ENCODE measurements at regions not wholly inside any gene's neighbourhood (a gene's known extent, or its start where the extent isn't known, plus 50 kb on each side); places are given as distances from the start of the nearest gene placed in this dataset.

DNA sequence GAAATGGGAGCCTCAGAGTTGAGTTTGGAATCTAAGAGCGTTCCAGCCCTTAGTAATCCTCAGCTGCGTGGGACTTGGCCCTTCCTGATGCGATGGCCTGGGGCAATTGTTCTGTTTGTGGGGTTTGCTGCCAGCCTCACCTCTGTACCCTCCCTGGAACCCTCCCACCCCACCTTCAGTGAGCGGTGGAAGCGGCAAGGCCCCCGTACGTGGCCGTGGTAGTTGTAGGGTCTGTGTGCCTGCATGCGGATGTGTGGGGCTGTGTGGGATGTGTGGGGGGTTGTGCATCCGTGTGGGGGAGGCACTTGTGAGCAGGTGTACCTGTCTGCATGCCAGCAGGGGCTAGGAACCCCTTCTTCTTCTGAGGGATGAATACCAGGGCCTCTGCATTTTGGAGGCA lies 65.4 kb upstream of the ADRA2C start:
- DNase-seq (ENCODE audit: low read depth): no peak

DNA sequence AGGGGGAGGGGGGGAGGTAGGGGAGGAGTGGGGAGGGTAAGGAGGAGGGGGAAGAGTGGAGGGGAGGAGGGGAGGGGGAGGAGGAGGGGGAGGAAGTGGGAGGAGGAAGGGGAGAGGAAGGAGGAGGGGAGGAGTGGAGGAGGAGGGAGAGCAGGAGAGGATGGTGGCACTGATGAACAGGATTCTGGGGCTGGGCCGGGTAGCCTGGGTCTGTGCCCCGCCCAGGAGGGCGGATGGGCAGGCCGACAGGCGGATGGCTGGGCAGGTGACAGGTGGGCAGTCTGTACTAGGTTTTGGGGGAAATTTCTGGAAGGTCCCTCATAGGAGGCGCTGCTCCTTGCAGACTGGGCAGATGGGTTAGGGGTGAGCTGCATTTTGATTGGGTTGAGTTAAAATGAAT lies 66.0 kb upstream of the ADRA2C start:
- TF ChIP-seq, protein P1, sequence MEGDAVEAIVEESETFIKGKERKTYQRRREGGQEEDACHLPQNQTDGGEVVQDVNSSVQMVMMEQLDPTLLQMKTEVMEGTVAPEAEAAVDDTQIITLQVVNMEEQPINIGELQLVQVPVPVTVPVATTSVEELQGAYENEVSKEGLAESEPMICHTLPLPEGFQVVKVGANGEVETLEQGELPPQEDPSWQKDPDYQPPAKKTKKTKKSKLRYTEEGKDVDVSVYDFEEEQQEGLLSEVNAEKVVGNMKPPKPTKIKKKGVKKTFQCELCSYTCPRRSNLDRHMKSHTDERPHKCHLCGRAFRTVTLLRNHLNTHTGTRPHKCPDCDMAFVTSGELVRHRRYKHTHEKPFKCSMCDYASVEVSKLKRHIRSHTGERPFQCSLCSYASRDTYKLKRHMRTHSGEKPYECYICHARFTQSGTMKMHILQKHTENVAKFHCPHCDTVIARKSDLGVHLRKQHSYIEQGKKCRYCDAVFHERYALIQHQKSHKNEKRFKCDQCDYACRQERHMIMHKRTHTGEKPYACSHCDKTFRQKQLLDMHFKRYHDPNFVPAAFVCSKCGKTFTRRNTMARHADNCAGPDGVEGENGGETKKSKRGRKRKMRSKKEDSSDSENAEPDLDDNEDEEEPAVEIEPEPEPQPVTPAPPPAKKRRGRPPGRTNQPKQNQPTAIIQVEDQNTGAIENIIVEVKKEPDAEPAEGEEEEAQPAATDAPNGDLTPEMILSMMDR (conservative IDR thresholded peaks at IDR 0.05; ENCODE audit: control insufficient read depth, insufficient read depth, low read depth, low read length): no peak
- no peak overlapping the region for H3K4me3 ChIP-seq (ENCODE audit: control insufficient read depth, low read depth, low read length)
- DNase-seq (ENCODE audit: low read depth): no peak

More for the DNA sequence above, 65.4 kb upstream of the ADRA2C start:
- TF ChIP-seq, protein P1 (conservative IDR thresholded peaks at IDR 0.05; ENCODE audit: control insufficient read depth, insufficient read depth, low read depth, low read length): no peak
- no peak overlapping the region for H3K4me3 ChIP-seq (ENCODE audit: control insufficient read depth, low read depth, low read length)

DNA sequence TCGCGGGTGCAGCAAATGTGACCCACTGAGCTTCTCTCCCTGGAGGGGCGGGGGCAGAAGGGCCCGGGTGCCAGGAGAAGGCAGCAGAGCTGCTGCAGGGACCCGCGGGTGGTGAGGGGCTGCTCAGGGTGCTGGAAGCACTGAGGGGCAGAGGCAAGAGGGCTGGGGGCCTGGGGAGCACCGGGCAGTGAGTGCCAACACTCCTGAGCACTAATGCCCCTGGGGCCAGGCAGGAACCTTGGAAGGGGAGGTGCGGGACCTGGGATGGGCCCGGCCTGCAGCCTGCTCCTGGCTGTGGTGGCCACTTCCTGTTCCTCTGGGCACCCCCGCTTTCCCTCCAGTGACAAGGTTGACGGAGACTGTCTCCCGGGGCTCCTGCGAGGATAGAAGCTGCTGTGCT lies 66.5 kb upstream of the ADRA2C start:
- TF ChIP-seq, protein P1 (conservative IDR thresholded peaks at IDR 0.05; ENCODE audit: control insufficient read depth, insufficient read depth, low read depth, low read length): no peak
- no peak overlapping the region for H3K4me3 ChIP-seq (ENCODE audit: control insufficient read depth, low read depth, low read length)
- DNase-seq (ENCODE audit: low read depth): no peak

DNA sequence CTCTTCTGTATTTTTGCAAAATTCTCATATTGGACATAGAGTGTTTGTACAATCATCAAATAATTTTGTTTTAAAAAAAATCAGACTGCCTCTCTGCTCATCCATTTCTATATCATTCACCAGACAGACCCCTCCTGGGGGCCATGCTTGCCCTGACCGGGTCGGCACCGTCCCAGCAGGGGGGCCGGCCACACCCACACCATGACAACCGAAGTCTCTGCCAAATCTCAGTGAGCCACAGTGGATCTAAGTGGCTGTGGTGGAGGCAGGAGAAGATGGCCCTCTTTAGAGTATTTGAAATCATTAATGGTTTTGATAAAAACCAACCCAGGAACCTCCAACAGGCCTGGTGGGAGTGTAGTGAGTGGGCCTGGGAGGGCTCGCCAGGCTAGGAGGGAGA lies 66.9 kb upstream of the ADRA2C start:
- no peak overlapping the region for H3K4me3 ChIP-seq (ENCODE audit: control insufficient read depth, low read depth, low read length)
- TF ChIP-seq, protein P1 (conservative IDR thresholded peaks at IDR 0.05; ENCODE audit: control insufficient read depth, insufficient read depth, low read depth, low read length): no peak
- no peak for DNase-seq (ENCODE audit: low read depth)

DNA sequence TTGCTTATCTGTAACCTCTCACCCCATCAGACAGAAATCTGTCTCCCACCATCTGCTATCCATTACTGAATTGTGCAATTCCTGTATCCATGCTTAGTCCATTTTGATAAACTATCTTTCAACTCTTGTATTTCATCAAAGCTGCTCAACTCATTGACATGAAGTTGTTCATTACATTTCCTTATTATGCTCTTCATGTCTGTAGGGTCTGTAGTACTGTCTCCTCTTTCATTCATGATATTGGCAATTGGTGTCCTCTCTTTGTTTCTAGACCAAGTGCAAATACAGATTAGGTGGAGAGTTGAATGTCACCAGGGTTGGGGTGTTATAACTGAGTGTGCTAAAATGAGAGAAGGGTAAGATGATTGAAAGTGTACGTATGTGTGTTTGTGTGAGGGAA lies 69.2 kb upstream of the ADRA2C start:
- TF ChIP-seq, protein P1 (conservative IDR thresholded peaks at IDR 0.05; ENCODE audit: control insufficient read depth, insufficient read depth, low read depth, low read length): no peak
- H3K4me3 ChIP-seq (ENCODE audit: control insufficient read depth, low read depth, low read length): no peak overlapping the region
- DNase-seq (ENCODE audit: low read depth): no peak

DNA sequence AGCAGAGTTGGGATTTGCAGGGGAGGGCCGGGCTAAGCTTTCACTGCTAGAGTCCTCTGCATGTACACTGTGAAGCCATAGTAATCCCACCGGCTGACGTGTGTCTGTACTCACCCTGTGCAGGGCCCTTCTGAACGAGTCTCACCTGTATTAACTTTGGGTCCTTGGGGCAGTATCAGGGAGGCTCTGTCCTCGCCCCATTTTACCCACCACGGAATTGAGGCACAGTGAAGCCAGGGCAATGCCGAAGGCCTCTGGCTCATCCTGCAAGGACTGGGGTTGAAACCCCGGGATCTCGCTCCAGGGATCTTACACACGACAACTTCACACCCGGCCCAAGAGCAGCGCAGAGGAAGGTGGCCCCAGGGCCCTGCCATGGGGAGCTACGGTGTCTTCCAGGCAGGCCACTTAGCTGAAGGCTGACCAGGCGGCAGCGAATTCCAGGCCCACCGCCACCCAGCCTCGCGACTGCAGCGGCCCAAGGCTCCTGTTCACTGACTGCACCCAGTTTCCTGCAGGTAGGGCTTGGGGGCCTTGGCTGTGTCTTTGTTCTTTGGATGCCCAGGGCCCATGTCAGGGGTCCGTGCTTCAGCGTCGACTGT lies 75.5 kb upstream of the ADRA2C start:
- DNase-seq (ENCODE audit: low read depth): no peak
- TF ChIP-seq, protein P1 (conservative IDR thresholded peaks at IDR 0.05; ENCODE audit: control insufficient read depth, insufficient read depth, low read depth, low read length): no peak
- no peak overlapping the region for H3K4me3 ChIP-seq (ENCODE audit: control insufficient read depth, low read depth, low read length)

Data from fibroblast of mammary gland (primary cell).